ENCODE measurements at regions not wholly inside any gene's neighbourhood (a gene's known extent, or its start where the extent isn't known, plus 50 kb on each side); places are given as distances from the start of the nearest gene placed in this dataset.
"Not testable (repeated sequence)": the region's sequence is repeated elsewhere in the genome, so short reads cannot be mapped to it uniquely, and the experiment has no call there.

GRCh38 chr5:92313385-92313784, 930.3 kb upstream of the ARRDC3 start:
- DNase-seq (ENCODE audit: low spot score) = no peak

- peak; percentile 23 for DNase-seq (ENCODE audit: low spot score)
Observed at GRCh38 chr5:92309336-92309991, 926.3 kb upstream of the ARRDC3 start.

GRCh38 chr5:92308679-92309078, 925.6 kb upstream of the ARRDC3 start:
- no peak for DNase-seq (ENCODE audit: low spot score)

GRCh38 chr5:92302356-92302755, 919.2 kb upstream of the ARRDC3 start:
- not testable (repeated sequence) for DNase-seq (ENCODE audit: low spot score)

- DNase-seq (ENCODE audit: low spot score) = no peak
Observed at GRCh38 chr5:92283521-92283920, 900.4 kb upstream of the ARRDC3 start.

- not testable (repeated sequence) for DNase-seq (ENCODE audit: low spot score)
Observed at GRCh38 chr5:92271750-92272149, 888.6 kb upstream of the ARRDC3 start.

GRCh38 chr5:92268343-92268742, 885.2 kb upstream of the ARRDC3 start:
- no peak for DNase-seq (ENCODE audit: low spot score)

GRCh38 chr5:92267830-92268229, 884.7 kb upstream of the ARRDC3 start:
- no peak for DNase-seq (ENCODE audit: low spot score)

GRCh38 chr5:92265804-92266203, 882.7 kb upstream of the ARRDC3 start:
- DNase-seq (ENCODE audit: low spot score) = no peak

GRCh38 chr5:92255605-92256004, 872.5 kb upstream of the ARRDC3 start:
- not testable (repeated sequence) for DNase-seq (ENCODE audit: low spot score)

- no peak for DNase-seq (ENCODE audit: low spot score)
Observed at GRCh38 chr5:92248518-92248917, 865.4 kb upstream of the ARRDC3 start.

GRCh38 chr5:92242170-92242569, 859.1 kb upstream of the ARRDC3 start:
- no peak for DNase-seq (ENCODE audit: low spot score)

- no peak for DNase-seq (ENCODE audit: low spot score)
Observed at GRCh38 chr5:92237896-92238295, 854.8 kb upstream of the ARRDC3 start.

GRCh38 chr5:92222449-92222848, 839.3 kb upstream of the ARRDC3 start:
- DNase-seq (ENCODE audit: low spot score) = no peak

- DNase-seq (ENCODE audit: low spot score) = not testable (repeated sequence)
Observed at GRCh38 chr5:92216852-92217251, 833.7 kb upstream of the ARRDC3 start.

- no peak for DNase-seq (ENCODE audit: low spot score)
Observed at GRCh38 chr5:92215116-92215515, 832.0 kb upstream of the ARRDC3 start.

- DNase-seq (ENCODE audit: low spot score) = no peak
Observed at GRCh38 chr5:92208265-92208664, 825.1 kb upstream of the ARRDC3 start.

GRCh38 chr5:92207151-92207550, 824.0 kb upstream of the ARRDC3 start:
- no peak for DNase-seq (ENCODE audit: low spot score)

- no peak for DNase-seq (ENCODE audit: low spot score)
Observed at GRCh38 chr5:92206681-92207080, 823.6 kb upstream of the ARRDC3 start.

GRCh38 chr5:92199035-92199434, 815.9 kb upstream of the ARRDC3 start:
- not testable (repeated sequence) for DNase-seq (ENCODE audit: low spot score)

- no peak for DNase-seq (ENCODE audit: low spot score)
Observed at GRCh38 chr5:92181656-92182055, 798.5 kb upstream of the ARRDC3 start.

- no peak for DNase-seq (ENCODE audit: low spot score)
Observed at GRCh38 chr5:92180391-92180790, 797.3 kb upstream of the ARRDC3 start.

- DNase-seq (ENCODE audit: low spot score) = no peak
Observed at GRCh38 chr5:92179651-92180050, 796.5 kb upstream of the ARRDC3 start.

- no peak for DNase-seq (ENCODE audit: low spot score)
Observed at GRCh38 chr5:92177926-92178487, 794.9 kb upstream of the ARRDC3 start.

All from HuH-7 (cell line).